Adrenal gland (tissue), 9 donors: ENCODE measurements at regions not wholly inside any gene's neighbourhood (a gene's known extent, or its start where the extent isn't known, plus 50 kb on each side); places are given as distances from the start of the nearest gene placed in this dataset.
"Not testable (repeated sequence)": the region's sequence is repeated elsewhere in the genome, so short reads cannot be mapped to it uniquely, and the experiment has no call there.

Source experiments
- DNase-seq, 7 donors: peaks; one replicate each; pipeline ENCODE4 v3.0.0-alpha.2; 2019 to 2020
- H3K27ac ChIP-seq, 5 donors: fragments of 200-600 bp; sonication (generic) in 4 of 5; 1 replicate in 3 of 5; 2 replicates in 2 of 5; pipeline versions ENCODE4 v1.5.1 to v1.8.0; 2016 to 2020; ENCODE audit warnings: mild to moderate bottlenecking in 1 of 5
- H3K27me3 ChIP-seq: fragments of 200-600 bp; 2 replicates; pipeline ENCODE4 v1.8.0; 2021
- H3K36me3 ChIP-seq, 2 donors: fragments of 200-600 bp; replicated peaks in 1 of 2; 1 replicate in 1 of 2; 2 replicates in 1 of 2; pipeline versions ENCODE4 v1.5.1 to v1.8.0; 2018 to 2022
- H3K4me1 ChIP-seq, 2 donors: fragments of 200-600 bp; replicated peaks in 1 of 2; 1 replicate in 1 of 2; 2 replicates in 1 of 2; pipeline versions ENCODE4 v1.5.1 to v1.8.0; 2018 to 2021
- H3K4me3 ChIP-seq, 4 donors: fragments of 200-600 bp; sonication (generic) in 3 of 4; one replicate each; pipeline ENCODE4 v1.5.1; 2016 to 2018
- H3K9me3 ChIP-seq, 3 donors: fragments of 200-600 bp; sonication (generic) in 1 of 3; replicated peaks in 1 of 3; 1 replicate in 2 of 3; 2 replicates in 1 of 3; pipeline versions ENCODE4 v1.5.1 to v1.8.0; 2016 to 2021
- CTCF ChIP-seq, 6 experiments: fragments of 450-650 bp in 4 of 6; fragments of 200-600 bp in 2 of 6; sonication (generic) in 1 of 6; IDR thresholded peaks; 1 replicate in 5 of 6; 2 replicates in 1 of 6; pipeline versions ENCODE4 v1.5.1 to v1.8.0; 2016 to 2021; ENCODE audit warnings: antibody characterized with exemption in 6 of 6, mild to moderate bottlenecking in 2 of 6, moderate library complexity in 1 of 6
- POLR2A ChIP-seq, 2 donors: fragments of 450-650 bp; IDR thresholded peaks; one replicate each; pipeline ENCODE4 v1.6.1; 2017; ENCODE audit warnings: antibody characterized with exemption in 2 of 2, mild to moderate bottlenecking in 2 of 2, moderate library complexity in 1 of 2
- WGBS, 4 donors: extraction: QIAGEN DNeasy Blood & Tissue Kit in 2 of 4; methylation state at CpG; one replicate each; pipeline versions ENCODE4 v1.1.5 to v1.1.7; 2013 to 2017; 5-methylcytosine and 5-hydroxymethylcytosine counted together
- intact Hi-C, 2 donors: fragments of 100-400 bp; cut with DNase I; formaldehyde crosslinking; loops; one replicate each; pipeline versions ENCODE4 v1.14.1 to v1.15.0; 2022 to 2023
- donor health status: healthy with polysubstance abuse.
- donor health status: Bipolar disorder and iron deficiency.
- donor health status: DM: yes; HTN: yes; CAD: no.
- donor health status: DM: no; HTN: no; CAD: no.
- donor health status: DM: no; HTN: no; CAD: no.

DNA sequence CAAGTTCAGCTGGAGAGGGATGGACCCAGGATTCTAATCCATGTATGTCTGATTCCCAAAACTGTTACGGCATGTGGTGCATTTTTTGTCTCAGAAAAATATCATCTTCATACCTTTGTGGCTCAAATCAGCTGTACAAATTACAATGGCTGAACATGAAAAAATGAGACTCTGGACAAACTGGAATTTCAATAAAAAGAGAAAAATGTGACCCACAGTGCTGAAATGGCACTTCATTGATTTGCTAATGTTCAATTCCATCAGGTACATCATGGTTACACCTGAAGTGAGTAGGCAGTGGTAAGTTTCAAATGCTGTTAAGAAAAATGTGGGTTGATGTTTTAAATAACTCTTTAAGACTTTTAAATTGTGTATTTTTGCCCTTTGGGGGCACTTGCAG is 165.6 kb upstream of the CAND1 start:
- Histone ChIP-seq H3K4me1 (no peaks in the 10 kb centered on the region), H3K27me3 (no peaks in the 10 kb centered on the region), H3K4me3 (no peak overlapping the region), H3K27ac (no peak overlapping the region), H3K36me3 (no peaks in the 10 kb centered on the region), H3K9me3 (no peaks in the 10 kb centered on the region)
- no peak for TF ChIP-seq CTCF (IDR thresholded peaks at IDR 0.05)
- no peak for TF ChIP-seq POLR2A (IDR thresholded peaks at IDR 0.05)
- intact Hi-C loops, result no loop called here
- DNase-seq, result no peak
- WGBS, 4 donors, result 80 to 100% (median 95%) methylated on average over 1 of the region's 1 CpG

- WGBS, 4 donors, result 74 to 95% (median 80%) methylated on average over 1 of the region's 1 CpG; no CpG with 5 or more reads in 1 of the 4 donors
- no peak for TF ChIP-seq CTCF (IDR thresholded peaks at IDR 0.05)
- TF ChIP-seq POLR2A (IDR thresholded peaks at IDR 0.05), result no peak
- no peak overlapping the region for H3K4me3 ChIP-seq
- intact Hi-C loops, result no loop called here
- H3K4me1 ChIP-seq, result no peaks in the 10 kb centered on the region
- no peaks in the 10 kb centered on the region for H3K9me3 ChIP-seq
- no peak for DNase-seq
- no peaks in the 10 kb centered on the region for H3K36me3 ChIP-seq
- no peak overlapping the region for H3K27ac ChIP-seq
- H3K27me3 ChIP-seq, result no peaks in the 10 kb centered on the region
These were observed 161.9 kb upstream of the CAND1 start for GRCh38 chr12:67107235-67107634.

- Histone ChIP-seq H3K4me1 (no peaks in the 10 kb centered on the region), H3K36me3 (no peaks in the 10 kb centered on the region), H3K27me3 (no peaks in the 10 kb centered on the region), H3K4me3 (no peak overlapping the region), H3K9me3 (no peaks in the 10 kb centered on the region), H3K27ac (no peak overlapping the region)
- no peak for TF ChIP-seq POLR2A (IDR thresholded peaks at IDR 0.05)
- TF ChIP-seq CTCF (IDR thresholded peaks at IDR 0.05), result no peak
- WGBS, 4 donors, result 86 to 94% (median 90%) methylated on average over 1 of the region's 1 CpG; no CpG with 5 or more reads in 1 of the 4 donors
- intact Hi-C loops, result no loop called here
- no peak for DNase-seq
These were observed 161.3 kb upstream of the CAND1 start for GRCh38 chr12:67107751-67108269.

DNA sequence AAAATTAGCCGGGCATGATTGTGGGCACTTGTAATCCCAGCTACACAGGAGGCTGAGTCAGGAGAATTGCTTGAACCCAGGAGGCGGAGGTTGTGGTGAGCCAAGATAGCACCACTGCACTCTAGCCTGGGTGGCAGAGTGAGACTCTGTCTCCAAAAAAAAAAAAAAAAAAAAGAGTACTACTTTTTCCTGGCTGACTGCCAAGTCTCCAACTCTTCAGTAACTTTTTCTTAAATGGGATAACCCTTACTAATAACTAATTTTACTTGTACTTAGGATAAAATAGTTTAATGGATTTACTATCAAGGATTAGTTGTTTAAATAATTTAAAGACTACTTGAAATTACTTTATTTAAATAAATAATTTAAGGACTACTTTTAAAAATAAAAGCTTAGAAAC is 158.8 kb upstream of the CAND1 start:
- DNase-seq, H3K9me3 ChIP-seq, H3K27ac ChIP-seq, H3K4me1 ChIP-seq, H3K36me3 ChIP-seq, H3K4me3 ChIP-seq, H3K27me3 ChIP-seq, intact Hi-C loops: not testable (repeated sequence)
- WGBS, 4 donors, result 93 to 95% (median 94%) methylated on average over 2 of the region's 2 CpGs

GRCh38 chr12:67111182-67111581 is 158.0 kb upstream of the CAND1 start:
- no peak overlapping the region for H3K4me3 ChIP-seq
- no peaks in the 10 kb centered on the region for H3K36me3 ChIP-seq
- H3K9me3 ChIP-seq, result no peaks in the 10 kb centered on the region
- no peaks in the 10 kb centered on the region for H3K27me3 ChIP-seq
- intact Hi-C loops, result no loop called here
- TF ChIP-seq POLR2A (IDR thresholded peaks at IDR 0.05) (no peak), CTCF (IDR thresholded peaks at IDR 0.05) (no peak)
- H3K4me1 ChIP-seq, result no peaks in the 10 kb centered on the region
- H3K27ac ChIP-seq, result no peak overlapping the region
- DNase-seq, result no peak
- 80 to 87% (median 85%) methylated on average over 4 of the region's 4 CpGs for WGBS, 4 donors
